Loucy (cell line): ENCODE measurements at regions not wholly inside any gene's neighbourhood (a gene's known extent, or its start where the extent isn't known, plus 50 kb on each side); places are given as distances from the start of the nearest gene placed in this dataset.

Experiments used
- EZH2phosphoT487 ChIP-seq: fragments of 200-600 bp; IDR thresholded peaks from 2 replicates; pipeline ENCODE4 v1.6.1; 2018; ENCODE audit warnings: antibody characterized with exemption, mild to moderate bottlenecking, moderate library complexity, borderline replicate concordance
- TF ChIP-seq, protein P1 (sequence below): fragments of 200-600 bp; sonication (generic); conservative IDR thresholded peaks from 2 replicates; pipeline ENCODE4 v1.5.1; 2014; ENCODE audit warnings: mild to moderate bottlenecking, antibody characterized with exemption, low read length

DNA sequence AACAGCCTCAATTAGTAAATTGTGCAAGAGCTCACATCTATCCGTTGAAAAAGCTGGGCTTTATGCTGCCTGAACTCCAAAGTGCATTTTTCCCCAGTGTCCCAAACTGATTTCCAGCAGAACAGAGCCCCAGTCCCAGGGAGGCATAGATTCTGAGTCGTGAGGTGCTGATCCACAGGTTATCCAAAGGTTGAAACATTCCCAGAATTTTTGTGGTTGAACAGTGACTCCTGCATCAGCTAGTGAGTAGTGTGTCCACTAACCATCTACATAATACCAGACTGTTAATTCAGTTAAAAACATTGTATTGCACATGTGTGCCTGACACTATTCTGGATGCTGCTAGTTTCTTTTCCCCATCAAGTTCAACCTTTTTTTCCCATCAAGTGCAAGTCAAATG lies 761.5 kb downstream of the GATA3 start:
- TF ChIP-seq, protein P1, sequence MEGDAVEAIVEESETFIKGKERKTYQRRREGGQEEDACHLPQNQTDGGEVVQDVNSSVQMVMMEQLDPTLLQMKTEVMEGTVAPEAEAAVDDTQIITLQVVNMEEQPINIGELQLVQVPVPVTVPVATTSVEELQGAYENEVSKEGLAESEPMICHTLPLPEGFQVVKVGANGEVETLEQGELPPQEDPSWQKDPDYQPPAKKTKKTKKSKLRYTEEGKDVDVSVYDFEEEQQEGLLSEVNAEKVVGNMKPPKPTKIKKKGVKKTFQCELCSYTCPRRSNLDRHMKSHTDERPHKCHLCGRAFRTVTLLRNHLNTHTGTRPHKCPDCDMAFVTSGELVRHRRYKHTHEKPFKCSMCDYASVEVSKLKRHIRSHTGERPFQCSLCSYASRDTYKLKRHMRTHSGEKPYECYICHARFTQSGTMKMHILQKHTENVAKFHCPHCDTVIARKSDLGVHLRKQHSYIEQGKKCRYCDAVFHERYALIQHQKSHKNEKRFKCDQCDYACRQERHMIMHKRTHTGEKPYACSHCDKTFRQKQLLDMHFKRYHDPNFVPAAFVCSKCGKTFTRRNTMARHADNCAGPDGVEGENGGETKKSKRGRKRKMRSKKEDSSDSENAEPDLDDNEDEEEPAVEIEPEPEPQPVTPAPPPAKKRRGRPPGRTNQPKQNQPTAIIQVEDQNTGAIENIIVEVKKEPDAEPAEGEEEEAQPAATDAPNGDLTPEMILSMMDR = no peak
- TF ChIP-seq EZH2phosphoT487 = no peak
